HG02571 (cell line): ENCODE measurements at regions not wholly inside any gene's neighbourhood (a gene's known extent, or its start where the extent isn't known, plus 50 kb on each side); places are given as distances from the start of the nearest gene placed in this dataset.
"Not testable (repeated sequence)": the region's sequence is repeated elsewhere in the genome, so short reads cannot be mapped to it uniquely, and the experiment has no call there.

Experiments
- ATAC-seq: cut with Tn5 transposase; IDR thresholded peaks from one replicate; pipeline ENCODE4 v1.9.1; 2021; ENCODE audit warnings: mild to moderate bottlenecking, moderate library complexity; ENCODE audit not compliant: unreplicated experiment

- ATAC-seq: no peak
These were observed 166.7 kb upstream of the PRICKLE2 start for GRCh38 chr3:64392001-64392400.

GRCh38 chr3:64390893-64391292 is 165.6 kb upstream of the PRICKLE2 start:
- no peak for ATAC-seq

- no peak for ATAC-seq
These were observed 163.6 kb upstream of the PRICKLE2 start for GRCh38 chr3:64388886-64389285.

GRCh38 chr3:64387688-64388087 is 162.4 kb upstream of the PRICKLE2 start:
- no peak for ATAC-seq

- ATAC-seq: no peak
These were observed 160.0 kb upstream of the PRICKLE2 start for GRCh38 chr3:64385277-64385676.

- ATAC-seq: no peak
These were observed 159.3 kb upstream of the PRICKLE2 start for GRCh38 chr3:64384561-64384960.

- ATAC-seq: no peak
These were observed 156.9 kb upstream of the PRICKLE2 start for GRCh38 chr3:64382153-64382552.

- ATAC-seq: no peak
These were observed 156.1 kb upstream of the PRICKLE2 start for GRCh38 chr3:64381367-64381766.

- ATAC-seq: no peak
These were observed 155.3 kb upstream of the PRICKLE2 start for GRCh38 chr3:64380546-64380945.

GRCh38 chr3:64379221-64379620 is 154.0 kb upstream of the PRICKLE2 start:
- no peak for ATAC-seq

GRCh38 chr3:64377942-64378341 is 152.7 kb upstream of the PRICKLE2 start:
- no peak for ATAC-seq

- no peak for ATAC-seq
These were observed 150.5 kb upstream of the PRICKLE2 start for GRCh38 chr3:64375737-64376136.

GRCh38 chr3:64369390-64369789 is 144.1 kb upstream of the PRICKLE2 start:
- ATAC-seq: no peak

GRCh38 chr3:64368257-64369020 is 143.2 kb upstream of the PRICKLE2 start:
- no peak for ATAC-seq

- no peak for ATAC-seq
These were observed 140.6 kb upstream of the PRICKLE2 start for GRCh38 chr3:64365877-64366276.

- ATAC-seq: no peak
These were observed 138.6 kb upstream of the PRICKLE2 start for GRCh38 chr3:64363842-64364241.

- ATAC-seq: no peak
These were observed 136.9 kb upstream of the PRICKLE2 start for GRCh38 chr3:64361962-64362735.

- not testable (repeated sequence) for ATAC-seq
These were observed 135.8 kb upstream of the PRICKLE2 start for GRCh38 chr3:64361036-64361435.

GRCh38 chr3:64360280-64360679 is 135.0 kb upstream of the PRICKLE2 start:
- ATAC-seq: no peak

GRCh38 chr3:64359735-64360134 is 134.5 kb upstream of the PRICKLE2 start:
- no peak for ATAC-seq

GRCh38 chr3:64358853-64359252 is 133.6 kb upstream of the PRICKLE2 start:
- ATAC-seq: no peak

GRCh38 chr3:64358176-64358575 is 132.9 kb upstream of the PRICKLE2 start:
- ATAC-seq: no peak
